Parathyroid adenoma (tissue), 2 donors: ENCODE measurements at regions not wholly inside any gene's neighbourhood (a gene's known extent, or its start where the extent isn't known, plus 50 kb on each side); places are given as distances from the start of the nearest gene placed in this dataset.

Experiments used
- H2AFZ ChIP-seq: fragments of 300-600 bp; sonication (generic); one replicate; pipeline ENCODE4 v1.7.0; 2017; ENCODE audit warnings: antibody characterized with exemption, mild to moderate bottlenecking
- H3K27ac ChIP-seq: fragments of 300-600 bp; sonication (generic); one replicate; pipeline ENCODE4 v1.7.0; 2017
- H3K27me3 ChIP-seq: fragments of 300-600 bp; sonication (generic); one replicate; pipeline ENCODE4 v1.7.0; 2017; ENCODE audit warnings: low read length; ENCODE audit not compliant: control insufficient read depth, insufficient read depth
- H3K36me3 ChIP-seq: fragments of 300-600 bp; sonication (generic); one replicate; pipeline ENCODE4 v1.7.0; 2017; ENCODE audit warnings: low read length; ENCODE audit not compliant: control insufficient read depth, insufficient read depth
- H3K4me1 ChIP-seq: fragments of 300-600 bp; sonication (generic); one replicate; pipeline ENCODE4 v1.7.0; 2017; ENCODE audit warnings: control low read depth
- H3K4me2 ChIP-seq: fragments of 300-600 bp; sonication (generic); one replicate; pipeline ENCODE4 v1.7.0; 2017; ENCODE audit warnings: low read length
- H3K4me3 ChIP-seq: fragments of 300-600 bp; sonication (generic); one replicate; pipeline ENCODE4 v1.7.0; 2017; ENCODE audit warnings: low read depth, low read length
- H3K79me2 ChIP-seq: fragments of 300-600 bp; sonication (generic); one replicate; pipeline ENCODE4 v1.7.0; 2017; ENCODE audit warnings: control low read depth
- H3K9ac ChIP-seq: fragments of 300-600 bp; sonication (generic); one replicate; pipeline ENCODE4 v1.7.0; 2017; ENCODE audit warnings: mild to moderate bottlenecking
- H3K9me3 ChIP-seq: fragments of 300-600 bp; sonication (generic); one replicate; pipeline ENCODE4 v1.7.0; 2017; ENCODE audit warnings: low read length; ENCODE audit not compliant: control insufficient read depth
- CTCF ChIP-seq: fragments of 300-600 bp; sonication (generic); IDR thresholded peaks from one replicate; pipeline ENCODE4 v1.7.0; 2017; ENCODE audit warnings: antibody characterized with exemption, mild to moderate bottlenecking
- donor health status: primary hyperparathyroidism.

- Histone ChIP-seq H3K9me3 (no peaks in the 10 kb centered on the region), H2AFZ (no peak overlapping the region), H3K9ac (no peak overlapping the region), H3K27ac (no peak overlapping the region), H3K4me2 (no peak overlapping the region), H3K27me3 (no peaks in the 10 kb centered on the region), H3K79me2 (no peaks in the 10 kb centered on the region), H3K4me3 (no peak overlapping the region), H3K36me3 (no peaks in the 10 kb centered on the region), H3K4me1 (no peaks in the 10 kb centered on the region)
- no peak for TF ChIP-seq CTCF
Measured at GRCh38 chr4:81634165-81634564, 162.5 kb upstream of the RASGEF1B start.

GRCh38 chr4:81632581-81633299, 161.0 kb upstream of the RASGEF1B start:
- Histone ChIP-seq H3K4me3 (no peak overlapping the region), H3K79me2 (no peaks in the 10 kb centered on the region), H3K36me3 (no peaks in the 10 kb centered on the region), H2AFZ (no peak overlapping the region), H3K4me1 (no peaks in the 10 kb centered on the region), H3K9me3 (no peaks in the 10 kb centered on the region), H3K27ac (no peak overlapping the region), H3K4me2 (no peak overlapping the region), H3K27me3 (no peaks in the 10 kb centered on the region), H3K9ac (no peak overlapping the region)
- no peak for TF ChIP-seq CTCF

- Histone ChIP-seq H2AFZ (no peak overlapping the region), H3K4me3 (no peak overlapping the region), H3K9me3 (no peaks in the 10 kb centered on the region), H3K27ac (no peak overlapping the region), H3K36me3 (no peaks in the 10 kb centered on the region), H3K9ac (no peak overlapping the region), H3K4me1 (no peaks in the 10 kb centered on the region), H3K27me3 (no peaks in the 10 kb centered on the region), H3K4me2 (no peak overlapping the region), H3K79me2 (no peaks in the 10 kb centered on the region)
- TF ChIP-seq CTCF: no peak
Measured at GRCh38 chr4:81631958-81632441, 160.3 kb upstream of the RASGEF1B start.

- no peak overlapping the region for H3K4me3 ChIP-seq
- no peaks in the 10 kb centered on the region for H3K79me2 ChIP-seq
- no peaks in the 10 kb centered on the region for H3K9me3 ChIP-seq
- no peak overlapping the region for H2AFZ ChIP-seq
- H3K4me2 ChIP-seq: no peak overlapping the region
- no peak overlapping the region for H3K9ac ChIP-seq
- no peaks in the 10 kb centered on the region for H3K36me3 ChIP-seq
- no peak for TF ChIP-seq CTCF
- H3K27ac ChIP-seq: no peak overlapping the region
- H3K27me3 ChIP-seq: no peaks in the 10 kb centered on the region
- no peaks in the 10 kb centered on the region for H3K4me1 ChIP-seq
Measured at GRCh38 chr4:81629366-81629765, 157.7 kb upstream of the RASGEF1B start.

GRCh38 chr4:81628489-81628888, 156.8 kb upstream of the RASGEF1B start:
- H3K9ac ChIP-seq: no peak overlapping the region

More at GRCh38 chr4:81628489-81628888, 156.8 kb upstream of the RASGEF1B start:
- H3K4me2 ChIP-seq: no peak overlapping the region
- H3K79me2 ChIP-seq: no peaks in the 10 kb centered on the region
- H3K4me3 ChIP-seq: no peak overlapping the region
- H3K9me3 ChIP-seq: no peaks in the 10 kb centered on the region
- no peaks in the 10 kb centered on the region for H3K4me1 ChIP-seq
- H3K36me3 ChIP-seq: no peaks in the 10 kb centered on the region
- no peak overlapping the region for H2AFZ ChIP-seq
- TF ChIP-seq CTCF: no peak
- H3K27ac ChIP-seq: no peak overlapping the region
- H3K27me3 ChIP-seq: no peaks in the 10 kb centered on the region
